B cell (primary cell): ENCODE measurements at regions not wholly inside any gene's neighbourhood (a gene's known extent, or its start where the extent isn't known, plus 50 kb on each side); places are given as distances from the start of the nearest gene placed in this dataset.

Experiments used
- ATAC-seq: fragments of 200-7000 bp; cut with Tn5 transposase; one replicate; pipeline ENCODE4 v1.10.0; 2021; ENCODE audit warnings: low read depth, mild to moderate bottlenecking, moderate number of reproducible peaks, moderate library complexity
- CTCF ChIA-PET: fragments of 350-600 bp; sonication (Branson Sonifier 250); formaldehyde crosslinking; loops from one replicate; lab custom pipeline; 2021; ENCODE audit warnings: antibody characterized with exemption, inconsistent platforms; lab: Charles Lee
- POLR2A ChIA-PET: fragments of 350-600 bp; sonication (Branson Sonifier 250); formaldehyde crosslinking; loops from one replicate; lab custom pipeline; 2021; ENCODE audit warnings: antibody characterized with exemption; lab: Charles Lee
- DNase-seq: peaks from one replicate; pipeline ENCODE4 v3.0.0; 2013
- H2AFZ ChIP-seq: 2 replicates; pipeline ENCODE4 v1.6.1; 2012; ENCODE audit warnings: mild to moderate bottlenecking, low read depth, low read length; ENCODE audit not compliant: insufficient read depth, poor library complexity, severe bottlenecking
- H3K27ac ChIP-seq, 2 donors: 1 replicate in 1 of 2; 2 replicates in 1 of 2; pipeline ENCODE4 v1.5.1; 2012 to 2013; ENCODE audit warnings: low read length in 2 of 2, mild to moderate bottlenecking in 2 of 2, moderate library complexity in 1 of 2
- H3K27me3 ChIP-seq, 4 experiments: fragments of 200-600 bp in 1 of 4; sonication (generic) in 1 of 4; replicated peaks in 1 of 4; 1 replicate in 2 of 4; 2 replicates in 2 of 4; pipeline versions ENCODE4 v1.6.1 to v1.7.0; 2013 to 2016; ENCODE audit warnings: low read length in 3 of 4, mild to moderate bottlenecking in 2 of 4, mixed read lengths in 1 of 4, moderate library complexity in 1 of 4; ENCODE audit not compliant: insufficient read depth in 4 of 4, control insufficient read depth in 3 of 4; ENCODE audit errors: control extremely low read depth in 1 of 4
- H3K36me3 ChIP-seq, 2 experiments: replicated peaks in 1 of 2; 1 replicate in 1 of 2; 2 replicates in 1 of 2; pipeline versions ENCODE4 v1.6.1 to v1.7.1; 2013; ENCODE audit warnings: low read length in 1 of 2; ENCODE audit not compliant: insufficient read depth in 2 of 2, control insufficient read depth in 1 of 2; ENCODE audit errors: control extremely low read depth in 1 of 2, extremely low read depth in 1 of 2
- H3K4me1 ChIP-seq, 2 donors: fragments of 200-600 bp in 1 of 2; sonication (generic) in 1 of 2; 1 replicate in 1 of 2; 2 replicates in 1 of 2; pipeline versions ENCODE4 v1.5.1 to v1.6.1; 2013 to 2017; ENCODE audit warnings: low read length in 2 of 2; ENCODE audit not compliant: control insufficient read depth in 2 of 2, insufficient read depth in 2 of 2
- H3K4me2 ChIP-seq: replicated peaks from 2 replicates; pipeline ENCODE3; 2012; ENCODE audit warnings: mild to moderate bottlenecking, low read depth, low read length; ENCODE audit not compliant: poor library complexity, severe bottlenecking
- H3K4me3 ChIP-seq, 5 experiments: fragments of 200-600 bp in 1 of 5; sonication (generic) in 1 of 5; 1 replicate in 3 of 5; 2 replicates in 2 of 5; pipeline versions ENCODE4 v1.5.1 to v1.7.0; 2011 to 2016; ENCODE audit warnings: low read length in 4 of 5, mild to moderate bottlenecking in 4 of 5, low read depth in 2 of 5, control low read depth in 1 of 5, moderate library complexity in 1 of 5; ENCODE audit not compliant: insufficient read depth in 1 of 5; ENCODE audit errors: control extremely low read depth in 1 of 5, extremely low read depth in 1 of 5
- H3K79me2 ChIP-seq: fragments of 200-600 bp; sonication (generic); one replicate; pipeline ENCODE4 v1.6.0; 2016; ENCODE audit warnings: low read length; ENCODE audit not compliant: control insufficient read depth, insufficient read depth
- H3K9ac ChIP-seq: fragments of 200-600 bp; sonication (generic); 2 replicates; pipeline ENCODE4 v1.6.1; 2017; ENCODE audit warnings: mild to moderate bottlenecking, low read length, moderate library complexity
- H3K9me3 ChIP-seq, 3 donors: one replicate each; pipeline versions ENCODE4 v1.6.1 to v1.7.1; 2013; ENCODE audit warnings: low read length in 2 of 3; ENCODE audit not compliant: control insufficient read depth in 2 of 3, insufficient read depth in 1 of 3; ENCODE audit errors: control extremely low read depth in 1 of 3
- H4K20me1 ChIP-seq: 2 replicates; pipeline ENCODE4 v1.6.0; 2012; ENCODE audit warnings: mild to moderate bottlenecking, low read length; ENCODE audit not compliant: insufficient read depth, control insufficient read depth, poor library complexity, severe bottlenecking
- H3K27ac Mint-ChIP-seq: one replicate; pipeline ENCODE4 v1.8.0; 2021; ENCODE audit warnings: mixed read lengths
- H3K27me3 Mint-ChIP-seq: one replicate; pipeline ENCODE4 v1.8.0; 2021; ENCODE audit warnings: mixed read lengths
- H3K4me1 Mint-ChIP-seq: one replicate; pipeline ENCODE4 v1.8.0; 2021; ENCODE audit warnings: mixed read lengths
- H3K4me3 Mint-ChIP-seq: one replicate; pipeline ENCODE4 v1.8.0; 2021; ENCODE audit warnings: mixed read lengths
- H3K9me3 Mint-ChIP-seq: one replicate; pipeline ENCODE4 v1.8.0; 2022; ENCODE audit warnings: mixed read lengths; ENCODE audit not compliant: insufficient read depth
- CTCF ChIP-seq: fragments of 200-600 bp; IDR thresholded peaks from one replicate; pipeline ENCODE4 v1.8.0; 2022; ENCODE audit warnings: antibody characterized with exemption, mild to moderate bottlenecking
- EZH2 ChIP-seq: IDR thresholded peaks from 2 replicates; pipeline ENCODE4 v1.6.1; 2012; ENCODE audit warnings: borderline replicate concordance, low read depth, mild to moderate bottlenecking, moderate library complexity, low read length; ENCODE audit not compliant: insufficient read depth, poor library complexity, severe bottlenecking
- WGBS: methylation state at CpG from one replicate; pipeline ENCODE4 v1.1.5; 2013; ENCODE audit warnings: missing lambda C conversion rate; ENCODE audit not compliant: insufficient coverage; 5-methylcytosine and 5-hydroxymethylcytosine counted together
- intact Hi-C: fragments of 100-400 bp; cut with micrococcal nuclease; formaldehyde crosslinking; loops from one replicate; pipeline ENCODE4 v1.10.0; 2022

- intact Hi-C loops, result no loop called here
- no peak overlapping the region for H3K9ac ChIP-seq
- WGBS, result 97% methylated on average over 3 of the region's 3 CpGs
These were observed 156.1 kb downstream of the LIPI start for GRCh38 chr21:14054682-14055081.

GRCh38 chr21:14050121-14050520, 160.6 kb downstream of the LIPI start:
- DNase-seq (no peak), ATAC-seq (no peak)
- Histone ChIP-seq H3K27me3 (no peaks in the 10 kb centered on the region), H2AFZ (no peak overlapping the region), H3K4me3 (no peak overlapping the region), H3K9ac (no peak overlapping the region), H3K36me3 (no peaks in the 10 kb centered on the region), H3K79me2 (peaks cover 3% of the 10 kb centered on the region), H4K20me1 (no peaks in the 10 kb centered on the region), H3K27ac (no peak overlapping the region), H3K9me3 (no peaks in the 10 kb centered on the region), H3K4me2 (no peak overlapping the region), H3K4me1 (no peaks in the 10 kb centered on the region)
- TF ChIP-seq CTCF, result no peak
- TF ChIP-seq EZH2, result no peak
- CTCF ChIA-PET, result no interaction called here
- no CpG with 5 or more reads among the region's 1 CpG for WGBS
- intact Hi-C loops, result no loop called here
- Mint-ChIP-seq H3K4me1 (no peaks in the 10 kb centered on the region), H3K27ac (no peak overlapping the region), H3K27me3 (no peaks in the 10 kb centered on the region), H3K4me3 (no peak overlapping the region), H3K9me3 (no peaks in the 10 kb centered on the region)
- POLR2A ChIA-PET, result no interaction called here

More at GRCh38 chr21:14054682-14055081, 156.1 kb downstream of the LIPI start:
- no peak for DNase-seq
- Mint-ChIP-seq H3K27ac (no peak overlapping the region), H3K9me3 (no peaks in the 10 kb centered on the region), H3K4me3 (no peak overlapping the region), H3K4me1 (no peaks in the 10 kb centered on the region), H3K27me3 (no peaks in the 10 kb centered on the region)
- ATAC-seq, result no peak
- CTCF ChIA-PET, result no interaction called here
- no peak for TF ChIP-seq CTCF
- no peak for TF ChIP-seq EZH2
- H4K20me1 ChIP-seq, result no peaks in the 10 kb centered on the region
- no peak overlapping the region for H2AFZ ChIP-seq
- H3K27ac ChIP-seq, result no peak overlapping the region
- H3K27me3 ChIP-seq, result no peaks in the 10 kb centered on the region
- POLR2A ChIA-PET, result no interaction called here
- H3K79me2 ChIP-seq, result peaks cover 3% of the 10 kb centered on the region
- no peaks in the 10 kb centered on the region for H3K36me3 ChIP-seq
- H3K9me3 ChIP-seq, result no peaks in the 10 kb centered on the region
- no peak overlapping the region for H3K4me2 ChIP-seq
- H3K4me1 ChIP-seq, result no peaks in the 10 kb centered on the region
- H3K4me3 ChIP-seq, result no peak overlapping the region
